ENCODE measurements at regions not wholly inside any gene's neighbourhood (a gene's known extent, or its start where the extent isn't known, plus 50 kb on each side); places are given as distances from the start of the nearest gene placed in this dataset.

GRCh38 chr4:14668296-14668695 is 334.0 kb upstream of the CPEB2 start:
- no peaks in the 10 kb centered on the region for H3K27me3 ChIP-seq (ENCODE audit: control insufficient read depth, insufficient read depth)
- ATAC-seq, result no peak
- intact Hi-C loops (cut with DNase I), result no loop called here
- no peak overlapping the region for H3K4me3 ChIP-seq (ENCODE audit: low read length)
- WGBS, result 73% methylated on average over 1 of the region's 1 CpG
- no peaks in the 10 kb centered on the region for H3K4me1 ChIP-seq (ENCODE audit: control insufficient read depth, insufficient read depth, low read length)
- no peak overlapping the region for H3K27ac ChIP-seq (ENCODE audit: low read length)
- H3K9me3 ChIP-seq (ENCODE audit: control insufficient read depth, low read length), result no peaks in the 10 kb centered on the region
- no peak for DNase-seq

- DNase-seq (no peak), ATAC-seq (no peak)
- H3K4me1 ChIP-seq (ENCODE audit: control insufficient read depth, insufficient read depth, low read length), result no peaks in the 10 kb centered on the region
- H3K27ac ChIP-seq (ENCODE audit: low read length), result no peak overlapping the region
- no peak overlapping the region for H3K4me3 ChIP-seq (ENCODE audit: low read length)
- WGBS, result 80% methylated on average over 5 of the region's 5 CpGs
- H3K27me3 ChIP-seq (ENCODE audit: control insufficient read depth, insufficient read depth), result no peaks in the 10 kb centered on the region
- intact Hi-C loops (cut with DNase I), result no loop called here
- no peaks in the 10 kb centered on the region for H3K9me3 ChIP-seq (ENCODE audit: control insufficient read depth, low read length)
Observed at GRCh38 chr4:14669371-14669770, 332.9 kb upstream of the CPEB2 start.

- Histone ChIP-seq H3K4me1 (ENCODE audit: control insufficient read depth, insufficient read depth, low read length) (no peaks in the 10 kb centered on the region), H3K27me3 (ENCODE audit: control insufficient read depth, insufficient read depth) (no peaks in the 10 kb centered on the region), H3K9me3 (ENCODE audit: control insufficient read depth, low read length) (no peaks in the 10 kb centered on the region), H3K4me3 (ENCODE audit: low read length) (no peak overlapping the region), H3K27ac (ENCODE audit: low read length) (no peak overlapping the region)
- ATAC-seq (no peak), DNase-seq (no peak)
- intact Hi-C loops (cut with DNase I), result no loop called here
- WGBS, result 60% methylated on average over 2 of the region's 2 CpGs
Observed at GRCh38 chr4:14671146-14671545, 331.1 kb upstream of the CPEB2 start.

GRCh38 chr4:14675279-14675985 is 326.8 kb upstream of the CPEB2 start:
- DNase-seq (no peak), ATAC-seq (no peak)
- no peaks in the 10 kb centered on the region for H3K4me1 ChIP-seq (ENCODE audit: control insufficient read depth, insufficient read depth, low read length)
- H3K27ac ChIP-seq (ENCODE audit: low read length), result no peak overlapping the region
- H3K27me3 ChIP-seq (ENCODE audit: control insufficient read depth, insufficient read depth), result no peaks in the 10 kb centered on the region
- no peak overlapping the region for H3K4me3 ChIP-seq (ENCODE audit: low read length)
- no peaks in the 10 kb centered on the region for H3K9me3 ChIP-seq (ENCODE audit: control insufficient read depth, low read length)
- WGBS, result 80% methylated on average over 3 of the region's 3 CpGs
- intact Hi-C loops (cut with DNase I), result no loop called here

GRCh38 chr4:14679906-14680305 is 322.4 kb upstream of the CPEB2 start:
- Histone ChIP-seq H3K27ac (ENCODE audit: low read length) (no peak overlapping the region), H3K9me3 (ENCODE audit: control insufficient read depth, low read length) (no peaks in the 10 kb centered on the region), H3K4me1 (ENCODE audit: control insufficient read depth, insufficient read depth, low read length) (no peaks in the 10 kb centered on the region), H3K4me3 (ENCODE audit: low read length) (no peak overlapping the region), H3K27me3 (ENCODE audit: control insufficient read depth, insufficient read depth) (no peaks in the 10 kb centered on the region)
- no peak for ATAC-seq
- WGBS, result 84% methylated on average over 5 of the region's 5 CpGs
- intact Hi-C loops (cut with DNase I), result no loop called here
- no peak for DNase-seq

- ATAC-seq, result no peak
- intact Hi-C loops (cut with DNase I), result no loop called here
- whole genome bisulfite sequencing, result 90% methylated on average over 4 of the region's 4 CpGs
Observed at GRCh38 chr4:14681330-14681729, 321.0 kb upstream of the CPEB2 start.

GRCh38 chr4:14693728-14694127 is 308.6 kb upstream of the CPEB2 start:
- intact Hi-C loops (cut with DNase I), result no loop called here

More at GRCh38 chr4:14681330-14681729, 321.0 kb upstream of the CPEB2 start:
- no peaks in the 10 kb centered on the region for H3K9me3 ChIP-seq (ENCODE audit: control insufficient read depth, low read length)
- H3K4me3 ChIP-seq (ENCODE audit: low read length), result no peak overlapping the region
- H3K4me1 ChIP-seq (ENCODE audit: control insufficient read depth, insufficient read depth, low read length), result no peaks in the 10 kb centered on the region
- DNase-seq, result no peak
- H3K27ac ChIP-seq (ENCODE audit: low read length), result no peak overlapping the region
- H3K27me3 ChIP-seq (ENCODE audit: control insufficient read depth, insufficient read depth), result no peaks in the 10 kb centered on the region

GRCh38 chr4:14695095-14695845 is 307.0 kb upstream of the CPEB2 start:
- Histone ChIP-seq H3K4me3 (ENCODE audit: low read length) (no peak overlapping the region), H3K27me3 (ENCODE audit: control insufficient read depth, insufficient read depth) (no peaks in the 10 kb centered on the region), H3K9me3 (ENCODE audit: control insufficient read depth, low read length) (no peaks in the 10 kb centered on the region), H3K27ac (ENCODE audit: low read length) (no peak overlapping the region), H3K4me1 (ENCODE audit: control insufficient read depth, insufficient read depth, low read length) (no peaks in the 10 kb centered on the region)
- DNase-seq (no peak), ATAC-seq (no peak)
- 64% methylated on average over 6 of the region's 6 CpGs for WGBS
- intact Hi-C loops (cut with DNase I), result no loop called here

More at GRCh38 chr4:14693728-14694127, 308.6 kb upstream of the CPEB2 start:
- H3K4me3 ChIP-seq (ENCODE audit: low read length), result no peak overlapping the region
- no peak for ATAC-seq
- DNase-seq, result no peak
- H3K27me3 ChIP-seq (ENCODE audit: control insufficient read depth, insufficient read depth), result no peaks in the 10 kb centered on the region
- H3K4me1 ChIP-seq (ENCODE audit: control insufficient read depth, insufficient read depth, low read length), result no peaks in the 10 kb centered on the region
- no peak overlapping the region for H3K27ac ChIP-seq (ENCODE audit: low read length)
- H3K9me3 ChIP-seq (ENCODE audit: control insufficient read depth, low read length), result no peaks in the 10 kb centered on the region

- no peak for ATAC-seq
- Histone ChIP-seq H3K4me1 (ENCODE audit: control insufficient read depth, insufficient read depth, low read length) (peaks cover 8% of the 10 kb centered on the region), H3K27me3 (ENCODE audit: control insufficient read depth, insufficient read depth) (no peaks in the 10 kb centered on the region), H3K27ac (ENCODE audit: low read length) (no peak overlapping the region), H3K9me3 (ENCODE audit: control insufficient read depth, low read length) (no peaks in the 10 kb centered on the region), H3K4me3 (ENCODE audit: low read length) (no peak overlapping the region)
- no peak for DNase-seq
- intact Hi-C loops (cut with DNase I), result no loop called here
Observed at GRCh38 chr4:14700083-14700482, 302.2 kb upstream of the CPEB2 start.

- H3K9me3 ChIP-seq (ENCODE audit: control insufficient read depth, low read length), result no peaks in the 10 kb centered on the region
- no peak overlapping the region for H3K4me3 ChIP-seq (ENCODE audit: low read length)
- peaks cover 8% of the 10 kb centered on the region for H3K4me1 ChIP-seq (ENCODE audit: control insufficient read depth, insufficient read depth, low read length)
- DNase-seq (no peak), ATAC-seq (no peak)
- no peaks in the 10 kb centered on the region for H3K27me3 ChIP-seq (ENCODE audit: control insufficient read depth, insufficient read depth)
- 77% methylated on average over 3 of the region's 3 CpGs for WGBS
- intact Hi-C loops (cut with DNase I), result no loop called here
- H3K27ac ChIP-seq (ENCODE audit: low read length), result no peak overlapping the region
Observed at GRCh38 chr4:14700544-14700943, 301.7 kb upstream of the CPEB2 start.

- H3K27ac ChIP-seq (ENCODE audit: low read length), result no peak overlapping the region
- DNase-seq, result no peak
- peaks cover 8% of the 10 kb centered on the region for H3K4me1 ChIP-seq (ENCODE audit: control insufficient read depth, insufficient read depth, low read length)
- H3K27me3 ChIP-seq (ENCODE audit: control insufficient read depth, insufficient read depth), result no peaks in the 10 kb centered on the region
- ATAC-seq, result peak in 1 of 2 donors; percentile 61
- H3K9me3 ChIP-seq (ENCODE audit: control insufficient read depth, low read length), result no peaks in the 10 kb centered on the region
- H3K4me3 ChIP-seq (ENCODE audit: low read length), result no peak overlapping the region
- intact Hi-C loops (cut with DNase I), result no loop called here
- WGBS, result 39% methylated on average over 2 of the region's 2 CpGs
Observed at GRCh38 chr4:14701389-14701788, 300.9 kb upstream of the CPEB2 start.

Measured in right cardiac atrium (tissue), 5 donors.